ENCODE measurements at regions not wholly inside any gene's neighbourhood (a gene's known extent, or its start where the extent isn't known, plus 50 kb on each side); places are given as distances from the start of the nearest gene placed in this dataset.

DNA sequence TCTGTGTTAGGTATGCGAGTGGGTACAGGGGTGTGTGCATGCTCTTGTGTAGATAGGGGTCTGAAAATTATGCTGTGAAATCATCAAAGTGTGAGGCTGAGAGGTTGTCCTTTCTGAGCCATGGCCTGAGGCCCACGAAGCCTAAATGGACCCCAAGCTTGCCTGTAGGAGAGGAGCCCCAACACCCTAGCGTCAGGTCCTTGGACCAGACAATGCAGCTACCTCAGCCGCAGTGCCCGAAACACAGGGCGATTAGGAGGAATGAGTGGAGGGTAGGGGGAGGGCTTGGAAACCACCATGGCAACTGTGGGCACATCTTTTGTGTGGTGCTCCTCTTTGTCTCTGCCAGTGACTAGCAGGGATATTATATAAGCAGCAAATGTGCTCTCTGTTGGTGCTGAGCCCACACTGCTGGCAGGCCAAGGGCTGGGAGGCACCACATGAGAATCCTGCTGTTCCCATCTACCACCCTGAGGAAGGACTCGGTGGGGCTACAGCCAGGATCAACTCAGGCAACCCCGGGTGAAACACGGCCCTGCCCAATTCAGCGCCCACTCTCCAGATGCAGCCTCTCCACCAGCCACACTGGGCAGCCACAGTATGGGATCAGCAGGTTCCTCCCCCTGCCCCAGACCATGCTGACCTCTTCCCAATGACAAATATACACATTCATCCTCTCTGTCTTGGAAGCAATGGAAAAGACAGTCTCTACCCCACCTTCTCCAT lies 84.6 kb upstream of the FSTL4 start:
- no peak overlapping the region for H2AK5ac ChIP-seq (ENCODE audit: insufficient read length, low read length)
- no peak overlapping the region for H3K4ac ChIP-seq (ENCODE audit: low read depth, low read length)
- H3K18ac ChIP-seq (ENCODE audit: insufficient read length, low read depth, low read length), result no peak overlapping the region
- H3K79me2 ChIP-seq (ENCODE audit: insufficient read depth, low read length), result no peaks in the 10 kb centered on the region
- no peak overlapping the region for H2BK12ac ChIP-seq (ENCODE audit: insufficient read length, low read depth, low read length)
- H2BK20ac ChIP-seq (ENCODE audit: low read depth, low read length, poor library complexity, severe bottlenecking), result no peak overlapping the region
- no peak overlapping the region for H3K56ac ChIP-seq (ENCODE audit: insufficient read length, low read depth, low read length)
- no peak overlapping the region for H4K5ac ChIP-seq (ENCODE audit: insufficient read length, low read depth, low read length)
- Mint-ChIP-seq H3K27me3 (ENCODE audit: low read depth) (peaks cover 13% of the 10 kb centered on the region), H3K9me3 (peaks cover 0 to 2% of the 10 kb centered on the region in 2 experiments; a peak in 1 of 5 replicates), H3K27ac (no peak overlapping the region; a peak in 1 of 7 replicates), H3K4me1 (no peaks in the 10 kb centered on the region), H3K4me3 (no peak overlapping the region), H3K36me3 (ENCODE audit: insufficient read depth in 1 of 3, low read depth in 3 of 3) (no peaks in the 10 kb centered on the region; a peak in 1 of 7 replicates)
- H3K79me1 ChIP-seq (ENCODE audit: insufficient read depth, low read depth, low read length, poor library complexity, severe bottlenecking), result no peaks in the 10 kb centered on the region
- no peaks in the 10 kb centered on the region for H3K4me1 ChIP-seq (ENCODE audit: insufficient read depth, low read length)
- H2AFZ ChIP-seq (ENCODE audit: low read length), result no peak overlapping the region
- H3K23ac ChIP-seq (ENCODE audit: insufficient read length, low read depth, low read length), result no peak overlapping the region
- no peak overlapping the region for H3K27ac ChIP-seq (ENCODE audit: insufficient read length, low read depth, low read length)
- H2BK120ac ChIP-seq (ENCODE audit: low read depth, low read length, poor library complexity, severe bottlenecking), result no peak overlapping the region
- H3K23me2 ChIP-seq (ENCODE audit: insufficient read length, low read depth, low read length, poor library complexity, severe bottlenecking), result peaks cover 4% of the 10 kb centered on the region
- H2BK5ac ChIP-seq (ENCODE audit: insufficient read length, low read length), result no peak overlapping the region
- H3K27me3 ChIP-seq (ENCODE audit: insufficient read depth, low read length), result no peaks in the 10 kb centered on the region
- H2BK15ac ChIP-seq (ENCODE audit: low read depth, low read length), result no peak overlapping the region
- H3K14ac ChIP-seq (ENCODE audit: insufficient read depth, low read length), result no peak overlapping the region
- H3K9me3 ChIP-seq (ENCODE audit: control insufficient read depth, low read depth, low read length), result no peaks in the 10 kb centered on the region
- DNase-seq, result peak; percentile 9
- TF ChIP-seq, protein P1, sequence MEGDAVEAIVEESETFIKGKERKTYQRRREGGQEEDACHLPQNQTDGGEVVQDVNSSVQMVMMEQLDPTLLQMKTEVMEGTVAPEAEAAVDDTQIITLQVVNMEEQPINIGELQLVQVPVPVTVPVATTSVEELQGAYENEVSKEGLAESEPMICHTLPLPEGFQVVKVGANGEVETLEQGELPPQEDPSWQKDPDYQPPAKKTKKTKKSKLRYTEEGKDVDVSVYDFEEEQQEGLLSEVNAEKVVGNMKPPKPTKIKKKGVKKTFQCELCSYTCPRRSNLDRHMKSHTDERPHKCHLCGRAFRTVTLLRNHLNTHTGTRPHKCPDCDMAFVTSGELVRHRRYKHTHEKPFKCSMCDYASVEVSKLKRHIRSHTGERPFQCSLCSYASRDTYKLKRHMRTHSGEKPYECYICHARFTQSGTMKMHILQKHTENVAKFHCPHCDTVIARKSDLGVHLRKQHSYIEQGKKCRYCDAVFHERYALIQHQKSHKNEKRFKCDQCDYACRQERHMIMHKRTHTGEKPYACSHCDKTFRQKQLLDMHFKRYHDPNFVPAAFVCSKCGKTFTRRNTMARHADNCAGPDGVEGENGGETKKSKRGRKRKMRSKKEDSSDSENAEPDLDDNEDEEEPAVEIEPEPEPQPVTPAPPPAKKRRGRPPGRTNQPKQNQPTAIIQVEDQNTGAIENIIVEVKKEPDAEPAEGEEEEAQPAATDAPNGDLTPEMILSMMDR (conservative IDR thresholded peaks at IDR 0.05), result no peak
- no peak overlapping the region for H3T11ph ChIP-seq (ENCODE audit: low read length)
- H3K4me2 ChIP-seq (ENCODE audit: insufficient read depth, insufficient read length, low read length), result no peak overlapping the region
- no peak overlapping the region for H3K9ac ChIP-seq (ENCODE audit: extremely low read depth, insufficient read length, low read length)
- no CpG with 5 or more reads among the region's 10 CpGs for WGBS (ENCODE audit: extremely low coverage, insufficient read length, low lambda C conversion rate)
- no peaks in the 10 kb centered on the region for H4K20me1 ChIP-seq (ENCODE audit: control insufficient read depth, insufficient read depth, insufficient read length)
- no peak overlapping the region for H4K91ac ChIP-seq (ENCODE audit: insufficient read length, low read depth, low read length)
- H4K8ac ChIP-seq (replicated peaks; ENCODE audit: insufficient read length, low read depth, low read length), result no peak overlapping the region
